Neural cell (in vitro differentiated cells): ENCODE measurements at regions not wholly inside any gene's neighbourhood (a gene's known extent, or its start where the extent isn't known, plus 50 kb on each side); places are given as distances from the start of the nearest gene placed in this dataset.

Source experiments
- CTCF ChIP-seq: fragments of 450-650 bp; IDR thresholded peaks from 2 replicates; pipeline ENCODE4 v1.5.1; 2014; ENCODE audit warnings: antibody characterized with exemption, mild to moderate bottlenecking, moderate library complexity; ENCODE audit not compliant: poor library complexity, severe bottlenecking
- EP300 ChIP-seq: fragments of 450-650 bp; conservative IDR thresholded peaks from 2 replicates; pipeline ENCODE4 v1.6.1; 2014; ENCODE audit warnings: antibody characterized with exemption, mild to moderate bottlenecking, moderate library complexity; ENCODE audit not compliant: poor library complexity, severe bottlenecking
- EZH2 ChIP-seq: fragments of 200-600, 300-800 bp; shearing (Covaris generic), sonication (generic); IDR thresholded peaks from 2 replicates; pipeline ENCODE4 v1.6.1; 2014; ENCODE audit warnings: antibody characterized with exemption, low read length, borderline replicate concordance, mild to moderate bottlenecking; ENCODE audit not compliant: insufficient read depth, poor library complexity, severe bottlenecking
- REST ChIP-seq: IDR thresholded peaks from 2 replicates; pipeline ENCODE4 v1.6.1; 2012; ENCODE audit warnings: borderline replicate concordance

DNA sequence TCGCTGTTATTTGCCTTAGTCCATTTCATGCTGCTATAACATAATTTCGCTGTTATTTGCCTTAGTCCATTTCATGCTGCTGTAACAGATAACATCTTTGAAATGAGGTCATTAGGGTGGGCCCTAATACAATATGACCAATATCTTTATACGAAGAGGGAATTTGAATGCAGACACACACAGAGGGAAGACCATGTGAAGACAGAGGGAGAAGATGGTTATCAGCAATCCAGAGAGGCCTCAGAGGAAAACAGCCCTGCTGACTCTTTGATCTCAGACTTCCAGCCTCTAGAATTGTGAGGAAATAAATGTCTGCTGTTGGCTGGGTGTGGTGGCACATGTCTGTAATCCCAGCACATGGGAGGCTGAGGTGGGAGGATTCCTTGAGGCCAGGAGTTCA, 404.9 kb downstream of the TYW1 start:
- no peak for TF ChIP-seq CTCF
- no peak for TF ChIP-seq REST
- TF ChIP-seq EZH2: no peak
- no peak for TF ChIP-seq EP300
